ENCODE measurements at regions not wholly inside any gene's neighbourhood (a gene's known extent, or its start where the extent isn't known, plus 50 kb on each side); places are given as distances from the start of the nearest gene placed in this dataset.

GRCh38 chr10:91022924-91023699 lies 102.2 kb upstream of the ANKRD1 start:
- H3K4me1 ChIP-seq = peaks cover 36% of the 10 kb centered on the region
- DNase-seq = no peak
- no peaks in the 10 kb centered on the region for H3K9me3 ChIP-seq (replicated peaks)
- intact Hi-C loops (cut with micrococcal nuclease) = no loop called here
- H3K27ac ChIP-seq (replicated peaks) = peak overlapping the region; percentile 78
- H3K27me3 ChIP-seq (ENCODE audit: low read depth) = no peaks in the 10 kb centered on the region
- no peak overlapping the region for H3K4me3 ChIP-seq
- no peak for TF ChIP-seq CTCF (IDR thresholded peaks at IDR 0.05; ENCODE audit: borderline replicate concordance)
- H3K36me3 ChIP-seq = no peaks in the 10 kb centered on the region

GRCh38 chr10:91023700-91024398 lies 103.0 kb upstream of the ANKRD1 start:
- Histone ChIP-seq H3K4me1 (peaks cover 36% of the 10 kb centered on the region), H3K9me3 (replicated peaks) (no peaks in the 10 kb centered on the region), H3K27me3 (ENCODE audit: low read depth) (no peaks in the 10 kb centered on the region), H3K27ac (replicated peaks) (peak overlapping the region; percentile 78), H3K36me3 (no peaks in the 10 kb centered on the region), H3K4me3 (no peak overlapping the region)
- intact Hi-C loops (cut with micrococcal nuclease) = no loop called here
- no peak for DNase-seq
- no peak for TF ChIP-seq CTCF (IDR thresholded peaks at IDR 0.05; ENCODE audit: borderline replicate concordance)

GRCh38 chr10:91024541-91024940 lies 103.7 kb upstream of the ANKRD1 start:
- no peak for TF ChIP-seq CTCF (IDR thresholded peaks at IDR 0.05; ENCODE audit: borderline replicate concordance)
- no peak overlapping the region for H3K4me3 ChIP-seq
- no peak for DNase-seq
- peak overlapping the region; percentile 78 for H3K27ac ChIP-seq (replicated peaks)
- intact Hi-C loops (cut with micrococcal nuclease) = no loop called here
- H3K27me3 ChIP-seq (ENCODE audit: low read depth) = no peaks in the 10 kb centered on the region
- H3K4me1 ChIP-seq = peaks cover 36% of the 10 kb centered on the region
- no peaks in the 10 kb centered on the region for H3K9me3 ChIP-seq (replicated peaks)
- H3K36me3 ChIP-seq = no peaks in the 10 kb centered on the region

GRCh38 chr10:91032611-91033206 lies 111.8 kb upstream of the ANKRD1 start:
- no peaks in the 10 kb centered on the region for H3K36me3 ChIP-seq
- intact Hi-C loops (cut with micrococcal nuclease) = no loop called here
- H3K27ac ChIP-seq (replicated peaks) = peak overlapping the region; percentile 52
- H3K4me1 ChIP-seq = peaks cover 23% of the 10 kb centered on the region
- H3K9me3 ChIP-seq (replicated peaks) = no peaks in the 10 kb centered on the region
- no peak overlapping the region for H3K4me3 ChIP-seq
- no peaks in the 10 kb centered on the region for H3K27me3 ChIP-seq (ENCODE audit: low read depth)
- no peak for DNase-seq
- no peak for TF ChIP-seq CTCF (IDR thresholded peaks at IDR 0.05; ENCODE audit: borderline replicate concordance)

GRCh38 chr10:91033324-91033950 lies 112.5 kb upstream of the ANKRD1 start:
- intact Hi-C loops (cut with micrococcal nuclease) = no loop called here
- Histone ChIP-seq H3K27ac (replicated peaks) (peak overlapping the region; percentile 22), H3K4me1 (peaks cover 27% of the 10 kb centered on the region), H3K9me3 (replicated peaks) (no peaks in the 10 kb centered on the region), H3K36me3 (no peaks in the 10 kb centered on the region), H3K4me3 (no peak overlapping the region), H3K27me3 (ENCODE audit: low read depth) (no peaks in the 10 kb centered on the region)
- TF ChIP-seq CTCF (IDR thresholded peaks at IDR 0.05; ENCODE audit: borderline replicate concordance) = no peak
- no peak for DNase-seq
